Muscle layer of duodenum (tissue), 2 donors: ENCODE measurements at regions not wholly inside any gene's neighbourhood (a gene's known extent, or its start where the extent isn't known, plus 50 kb on each side); places are given as distances from the start of the nearest gene placed in this dataset.

Experiments used
- H3K27ac ChIP-seq: one replicate; pipeline ENCODE4 v1.7.0; 2013; ENCODE audit warnings: mild to moderate bottlenecking, low read length
- H3K27me3 ChIP-seq: one replicate; pipeline ENCODE4 v1.7.0; 2013; ENCODE audit warnings: low read depth, mild to moderate bottlenecking, control low read depth, low read length
- H3K36me3 ChIP-seq, 2 donors: one replicate each; pipeline ENCODE4 v1.7.0; 2013; ENCODE audit warnings: low read length in 2 of 2, control low read depth in 1 of 2, mild to moderate bottlenecking in 1 of 2; ENCODE audit not compliant: insufficient read depth in 2 of 2, control insufficient read depth in 1 of 2
- H3K4me1 ChIP-seq, 2 donors: one replicate each; pipeline ENCODE4 v1.7.0; 2013; ENCODE audit warnings: low read length in 2 of 2, mild to moderate bottlenecking in 2 of 2, control low read depth in 1 of 2, moderate library complexity in 1 of 2; ENCODE audit not compliant: insufficient read depth in 2 of 2, control insufficient read depth in 1 of 2
- H3K4me3 ChIP-seq, 2 donors: one replicate each; pipeline ENCODE4 v1.7.0; 2013; ENCODE audit warnings: low read length in 2 of 2, low read depth in 1 of 2, mild to moderate bottlenecking in 1 of 2
- H3K9me3 ChIP-seq, 2 donors: one replicate each; pipeline ENCODE4 v1.7.0; 2013; ENCODE audit warnings: low read length in 2 of 2, control low read depth in 1 of 2, mild to moderate bottlenecking in 1 of 2; ENCODE audit not compliant: control insufficient read depth in 1 of 2
- donor health status: healthy.

DNA sequence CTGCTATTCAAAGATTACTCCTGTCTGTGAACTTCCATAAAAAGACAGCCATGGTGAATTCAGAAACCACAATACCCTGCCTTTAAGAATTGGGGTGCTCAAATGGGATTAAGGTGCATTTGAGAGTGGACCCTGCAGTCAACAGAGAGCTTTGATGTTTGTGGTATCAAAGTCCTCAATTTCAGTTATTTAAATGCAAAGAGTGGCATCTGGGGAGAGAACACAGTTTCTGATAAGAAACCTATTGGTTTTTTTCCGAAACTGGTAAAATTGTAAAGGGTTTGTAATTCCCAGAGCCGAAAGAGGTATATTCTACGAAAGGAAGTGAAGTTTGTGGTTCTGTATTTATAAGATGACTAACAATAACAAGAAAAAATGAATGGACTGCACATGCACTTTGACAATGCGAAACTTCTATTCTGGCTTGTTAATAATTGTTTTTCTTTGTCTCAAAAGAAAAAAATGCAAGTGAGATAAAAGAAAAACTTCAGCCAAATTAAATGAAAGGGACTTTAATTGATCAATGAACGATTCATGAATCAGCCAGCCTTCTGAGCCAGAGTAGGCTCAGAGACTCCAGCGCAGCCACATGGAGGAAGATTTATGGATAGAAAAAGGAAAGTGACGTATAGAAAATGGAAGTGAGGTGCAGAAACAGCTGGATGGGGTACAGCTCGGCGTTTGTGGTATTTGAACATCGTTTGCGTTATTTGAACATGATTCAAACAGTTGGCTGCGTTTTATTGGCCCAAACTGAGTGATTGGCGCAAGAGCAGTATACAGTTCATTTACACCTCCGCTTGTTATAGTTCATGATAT lies 70.5 kb upstream of the DUSP22 start:
- Histone ChIP-seq H3K27me3 (no peaks in the 10 kb centered on the region), H3K4me1 (peaks cover 0 to 4% of the 10 kb centered on the region in 2 donors), H3K4me3 (no peak overlapping the region), H3K36me3 (no peaks in the 10 kb centered on the region), H3K27ac (no peak overlapping the region), H3K9me3 (no peaks in the 10 kb centered on the region)

DNA sequence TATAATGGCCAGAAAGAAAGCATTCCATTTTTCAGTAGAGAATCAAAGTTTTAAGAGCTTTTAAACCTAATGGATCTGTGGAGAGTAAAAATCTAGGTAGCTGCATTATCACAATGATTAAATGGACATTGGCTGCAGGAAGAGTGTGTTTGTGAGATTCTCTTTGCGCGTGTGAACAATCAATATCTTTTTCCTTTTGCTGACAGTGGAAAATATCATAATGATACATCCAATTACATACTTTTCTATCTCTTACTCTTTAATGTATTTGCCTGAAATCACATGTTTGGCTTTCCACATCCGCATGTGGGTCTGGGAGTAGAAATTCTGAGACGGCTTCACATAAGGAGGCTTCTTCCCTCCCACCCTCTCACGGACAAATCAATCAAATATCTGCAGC lies 69.8 kb upstream of the DUSP22 start:
- H3K9me3 ChIP-seq, result no peaks in the 10 kb centered on the region
- no peak overlapping the region for H3K4me3 ChIP-seq
- H3K27me3 ChIP-seq, result no peaks in the 10 kb centered on the region
- no peak overlapping the region for H3K27ac ChIP-seq
- H3K4me1 ChIP-seq, result peaks cover 0 to 4% of the 10 kb centered on the region in 2 donors
- H3K36me3 ChIP-seq, result no peaks in the 10 kb centered on the region

DNA sequence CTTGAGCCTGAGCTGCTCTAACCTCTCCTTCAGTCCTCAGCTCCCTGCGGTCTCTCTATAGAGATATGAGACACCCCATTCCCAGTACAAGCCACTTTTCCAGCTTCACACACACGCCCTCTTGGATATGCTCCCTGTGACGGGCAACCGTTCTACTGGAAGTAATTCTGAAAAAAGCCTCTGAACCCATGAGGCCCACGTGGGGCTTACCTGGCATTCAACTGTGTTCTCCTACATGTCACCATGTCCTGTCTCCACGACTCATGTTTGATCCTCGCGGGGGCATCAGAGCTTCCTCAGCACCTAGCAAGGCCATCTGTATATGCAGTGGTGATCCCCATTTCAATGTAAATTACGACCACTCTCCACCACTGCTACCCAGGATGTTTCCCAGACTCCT lies 69.2 kb upstream of the DUSP22 start:
- H3K4me3 ChIP-seq, result no peak overlapping the region
- no peaks in the 10 kb centered on the region for H3K36me3 ChIP-seq
- H3K27me3 ChIP-seq, result no peaks in the 10 kb centered on the region
- H3K4me1 ChIP-seq, result peaks cover 0 to 4% of the 10 kb centered on the region in 2 donors
- no peak overlapping the region for H3K27ac ChIP-seq
- H3K9me3 ChIP-seq, result no peaks in the 10 kb centered on the region

DNA sequence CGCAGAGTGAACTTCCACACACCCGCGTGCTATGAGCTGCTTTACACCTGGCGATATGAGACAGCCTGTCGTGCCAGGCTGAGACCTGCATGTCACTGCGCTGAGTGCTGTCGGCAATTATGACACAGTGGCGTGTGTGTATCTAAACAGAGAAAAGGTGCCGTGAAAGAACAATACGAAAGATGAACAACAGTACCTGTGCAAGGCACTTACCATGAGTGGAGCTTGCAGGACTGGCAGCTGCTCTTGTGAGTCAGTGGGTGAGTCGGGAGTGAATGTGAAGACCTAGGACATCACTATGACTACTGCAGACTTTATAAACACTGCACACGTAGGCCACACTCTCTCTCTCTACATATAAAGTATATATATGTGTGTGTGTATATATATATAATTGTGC lies 68.5 kb upstream of the DUSP22 start:
- H3K4me3 ChIP-seq, result no peak overlapping the region
- H3K27ac ChIP-seq, result no peak overlapping the region
- H3K9me3 ChIP-seq, result no peaks in the 10 kb centered on the region
- H3K4me1 ChIP-seq, result peaks cover 0 to 4% of the 10 kb centered on the region in 2 donors
- no peaks in the 10 kb centered on the region for H3K27me3 ChIP-seq
- H3K36me3 ChIP-seq, result no peaks in the 10 kb centered on the region

DNA sequence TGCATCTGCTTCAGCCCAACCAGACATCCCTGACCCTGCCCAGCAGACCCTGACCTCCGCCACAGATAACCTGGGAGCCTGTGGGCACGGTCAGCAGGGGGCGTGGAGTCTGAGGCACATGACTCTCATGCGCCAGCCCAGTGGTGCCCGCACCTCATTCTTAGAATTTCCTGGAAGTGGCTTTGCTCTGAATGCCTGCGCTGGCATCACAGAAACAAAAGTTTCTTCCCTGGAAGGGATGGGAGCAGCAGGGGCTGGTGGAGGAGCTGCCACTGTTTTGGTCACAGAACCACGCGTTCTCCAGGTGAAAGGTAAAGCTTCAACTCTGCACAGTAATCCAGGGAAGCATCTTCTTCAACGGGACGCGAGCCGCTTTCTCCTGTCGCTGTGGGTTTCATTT lies 67.9 kb upstream of the DUSP22 start:
- Histone ChIP-seq H3K27ac (no peak overlapping the region), H3K36me3 (no peaks in the 10 kb centered on the region), H3K4me3 (no peak overlapping the region), H3K9me3 (no peaks in the 10 kb centered on the region), H3K27me3 (no peaks in the 10 kb centered on the region), H3K4me1 (peaks cover 0 to 4% of the 10 kb centered on the region in 2 donors)

DNA sequence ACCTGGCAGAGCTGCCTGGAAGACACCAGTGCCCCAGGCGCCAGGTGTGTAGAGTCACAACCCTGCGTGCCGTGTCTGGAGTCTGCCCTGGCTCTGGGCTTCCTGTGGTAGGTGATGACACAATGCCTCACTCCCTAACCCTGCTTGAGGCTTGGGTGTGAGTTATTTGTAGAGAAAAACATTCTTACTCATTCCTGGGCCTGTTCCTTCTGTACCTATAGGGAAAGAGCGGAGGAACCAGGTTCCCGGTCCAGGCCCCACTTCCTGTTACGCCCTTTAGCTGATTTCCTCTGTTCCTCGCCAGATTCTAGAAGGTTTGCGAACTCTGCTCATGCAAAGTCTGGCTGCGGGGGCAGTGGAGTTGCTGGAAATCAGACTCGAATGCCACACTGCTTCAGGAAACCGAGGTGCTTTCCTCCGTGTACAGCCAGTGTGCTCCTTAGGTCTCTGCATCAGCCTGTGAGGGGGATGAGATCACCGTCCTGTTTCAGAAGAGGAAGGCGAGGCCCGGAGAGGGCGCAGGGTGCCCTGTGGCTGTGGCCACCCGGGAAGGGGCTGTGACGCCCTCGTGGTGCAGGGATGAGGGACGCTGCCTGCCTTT lies 67.1 kb upstream of the DUSP22 start:
- no peaks in the 10 kb centered on the region for H3K36me3 ChIP-seq
- H3K4me3 ChIP-seq, result no peak overlapping the region
- no peak overlapping the region for H3K27ac ChIP-seq
- no peaks in the 10 kb centered on the region for H3K9me3 ChIP-seq
- peaks cover 0 to 4% of the 10 kb centered on the region in 2 donors for H3K4me1 ChIP-seq
- no peaks in the 10 kb centered on the region for H3K27me3 ChIP-seq

DNA sequence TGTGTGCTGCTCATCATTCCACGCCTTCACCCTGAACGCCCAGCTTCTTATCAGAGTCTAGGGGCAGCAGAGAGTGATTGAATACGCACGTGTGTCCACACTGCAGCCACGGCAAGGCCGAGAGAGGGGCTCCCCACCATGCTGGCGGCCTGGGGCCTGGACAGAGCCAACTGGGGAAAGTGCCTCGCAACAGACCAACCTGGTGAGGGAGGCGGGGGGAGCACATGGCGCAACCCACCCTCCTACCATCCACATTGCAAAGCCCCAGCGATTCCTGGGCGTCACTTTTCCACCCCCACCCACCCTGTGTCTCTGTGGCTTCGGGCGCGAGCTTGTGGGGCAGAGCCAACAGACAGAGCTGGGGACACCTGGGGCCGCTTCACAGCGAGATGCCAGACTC lies 66.4 kb upstream of the DUSP22 start:
- Histone ChIP-seq H3K4me3 (no peak overlapping the region), H3K27me3 (no peaks in the 10 kb centered on the region), H3K27ac (no peak overlapping the region), H3K4me1 (peaks cover 0 to 4% of the 10 kb centered on the region in 2 donors), H3K36me3 (no peaks in the 10 kb centered on the region), H3K9me3 (no peaks in the 10 kb centered on the region)

DNA sequence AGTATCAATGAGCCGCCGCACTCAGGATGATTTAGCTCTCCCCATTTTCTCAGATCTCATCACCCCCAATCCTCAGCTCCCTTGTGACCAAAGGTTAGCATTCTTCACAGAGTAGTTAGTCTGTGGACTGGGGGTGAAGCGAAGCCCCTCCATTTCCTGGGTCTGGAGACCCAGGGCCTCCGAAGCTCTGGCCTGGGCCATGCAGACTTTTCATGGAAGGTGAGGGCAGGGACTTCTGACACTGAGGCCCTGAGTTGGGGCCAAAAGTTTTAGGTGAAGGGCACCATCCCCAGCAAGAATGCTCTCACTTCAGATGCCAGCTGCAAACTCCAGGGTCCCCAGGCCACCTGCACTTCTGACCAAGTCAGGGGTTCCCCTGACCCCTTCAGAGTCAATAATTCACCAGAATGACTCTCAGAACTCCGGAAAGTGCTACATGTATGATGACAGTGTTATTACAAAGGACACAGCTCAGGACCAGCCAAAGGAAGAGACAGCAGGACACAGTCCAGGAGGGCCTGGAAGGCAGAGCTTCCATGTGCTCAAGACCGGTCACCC lies 65.7 kb upstream of the DUSP22 start:
- no peaks in the 10 kb centered on the region for H3K27me3 ChIP-seq
- H3K4me1 ChIP-seq, result peaks cover 0 to 4% of the 10 kb centered on the region in 2 donors
- no peaks in the 10 kb centered on the region for H3K9me3 ChIP-seq
- H3K27ac ChIP-seq, result no peak overlapping the region
- H3K4me3 ChIP-seq, result no peak overlapping the region
- H3K36me3 ChIP-seq, result no peaks in the 10 kb centered on the region

DNA sequence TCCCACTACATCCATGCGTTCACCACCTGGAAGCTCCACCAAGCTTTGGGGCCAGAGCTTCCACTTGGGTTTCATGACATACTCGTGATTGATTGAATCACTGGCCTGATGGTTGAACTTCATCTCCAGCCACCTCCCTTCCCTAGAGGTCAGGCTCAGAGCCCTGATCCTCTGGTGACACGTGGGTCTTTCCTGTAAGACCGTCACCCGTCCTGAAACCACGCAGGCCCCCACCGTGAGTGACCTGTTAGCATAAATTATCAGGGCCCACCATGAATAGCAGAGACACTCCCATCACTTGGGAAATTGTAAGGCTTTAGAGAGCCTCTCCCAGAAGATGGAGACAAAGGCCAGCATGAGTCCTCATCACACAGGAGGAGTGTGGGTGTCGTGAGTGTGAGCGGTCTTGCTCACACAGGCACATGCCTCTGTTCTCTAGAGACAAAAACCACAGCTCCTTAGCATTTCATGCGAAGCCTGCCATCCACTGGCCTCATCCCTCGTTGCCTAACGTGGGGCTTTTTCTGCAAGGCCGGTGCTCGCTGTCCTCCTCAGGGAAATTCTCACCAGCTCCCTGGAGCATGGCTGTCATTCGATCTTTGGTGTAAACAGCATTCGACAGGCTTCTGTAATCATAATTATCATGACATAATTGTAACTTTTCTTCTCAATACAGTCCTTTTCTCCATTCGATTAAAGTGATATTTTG lies 65.1 kb upstream of the DUSP22 start:
- no peak overlapping the region for H3K4me3 ChIP-seq
- no peaks in the 10 kb centered on the region for H3K27me3 ChIP-seq
- no peaks in the 10 kb centered on the region for H3K9me3 ChIP-seq
- no peak overlapping the region for H3K27ac ChIP-seq
- H3K36me3 ChIP-seq, result no peaks in the 10 kb centered on the region
- peaks cover 0 to 4% of the 10 kb centered on the region in 2 donors for H3K4me1 ChIP-seq

DNA sequence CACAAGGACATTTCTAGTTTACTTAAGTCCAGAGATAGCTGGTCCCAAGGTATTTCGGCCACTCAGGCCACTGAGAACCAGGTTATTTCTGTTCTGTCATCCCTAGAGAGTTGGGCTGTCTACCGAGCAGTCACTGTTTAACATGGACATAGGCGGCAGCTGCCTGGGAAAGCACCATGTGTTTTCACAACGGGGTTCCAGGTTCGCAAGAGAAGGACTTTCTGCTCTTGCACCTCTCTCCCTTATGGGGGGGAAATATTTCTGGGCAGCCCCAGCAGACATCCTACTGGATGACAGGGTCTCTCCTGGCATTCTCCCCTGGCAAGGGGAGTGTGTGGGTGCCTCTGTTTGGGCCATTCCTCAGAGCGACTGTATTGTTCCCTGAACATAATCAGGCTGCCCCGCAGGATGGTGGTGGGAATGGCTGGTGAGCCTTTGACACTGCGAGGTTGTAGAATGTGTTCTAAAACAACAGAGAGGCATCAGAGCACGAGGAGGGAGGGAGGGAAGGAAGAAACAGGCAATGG lies 64.4 kb upstream of the DUSP22 start:
- no peak overlapping the region for H3K27ac ChIP-seq
- no peaks in the 10 kb centered on the region for H3K9me3 ChIP-seq
- H3K4me1 ChIP-seq, result peaks cover 0 to 4% of the 10 kb centered on the region in 2 donors

More for the DNA sequence above, 64.4 kb upstream of the DUSP22 start:
- Histone ChIP-seq H3K27me3 (no peaks in the 10 kb centered on the region), H3K36me3 (no peaks in the 10 kb centered on the region), H3K4me3 (no peak overlapping the region)
